GM12878 (cell line): ENCODE measurements at regions not wholly inside any gene's neighbourhood (a gene's known extent, or its start where the extent isn't known, plus 50 kb on each side); places are given as distances from the start of the nearest gene placed in this dataset.

Experiments
- ATAC-seq: fragments of 200-7000 bp; cut with Tn5 transposase; 3 replicates; pipeline ENCODE4 v1.9.1; 2020; ENCODE audit warnings: mild to moderate bottlenecking, moderate library complexity
- BruUV-seq: library from RNA; stranded (reverse); fragments of 400-500 nt; replicated peaks from 2 replicates; lab custom pipeline; 2021; lab: Mats Ljungman, UMichigan
- CTCF ChIA-PET: fragments of 300-600 bp; sonication (Branson Sonifier 250); formaldehyde crosslinking; extraction: SDS; loops from one replicate; lab custom pipeline; 2021; ENCODE audit warnings: inconsistent platforms; lab: Yijun Ruan, JAX
- POLR2A ChIA-PET: fragments of 350-600 bp; formaldehyde crosslinking; extraction: SDS; loops from one replicate; lab custom pipeline; 2021; ENCODE audit warnings: inconsistent platforms; lab: Charles Lee
- RAD21 ChIA-PET: fragments of 300-600 bp; sonication (Branson Sonifier 250); formaldehyde crosslinking; loops from one replicate; lab custom pipeline; 2023; ENCODE audit warnings: antibody characterized with exemption; ENCODE audit not compliant: unreplicated experiment; lab: Charles Lee
- SMC1A ChIA-PET: fragments of 300-600 bp; sonication (Branson Sonifier 250); formaldehyde crosslinking; loops from one replicate; lab custom pipeline; 2023; ENCODE audit not compliant: unreplicated experiment, uncharacterized antibody; lab: Charles Lee
- DNase-seq: peaks from one replicate; pipeline ENCODE4 v3.0.0-alpha.2; 2011; ENCODE audit warnings: low read depth, low spot score
- FAIRE-seq: peaks from 3 replicates; lab custom pipeline; 2011; peaks lifted over from hg19 to GRCh38; lab: Jason Lieb, UNC
- H2AFZ ChIP-seq: 2 replicates; pipeline ENCODE4 v1.6.0; 2011; ENCODE audit warnings: low read depth, low read length, control low read depth; ENCODE audit not compliant: control insufficient read depth
- H3K27ac ChIP-seq: 2 replicates; pipeline ENCODE4 v1.5.1; 2011; ENCODE audit warnings: control low read depth; ENCODE audit not compliant: control insufficient read depth, insufficient read depth
- H3K27me3 ChIP-seq, 2 experiments: replicated peaks in 1 of 2; 2 replicates each; pipeline versions ENCODE4 v1.6.0 to v1.6.1; 2011; ENCODE audit warnings: low read length in 1 of 2; ENCODE audit not compliant: control insufficient read depth in 2 of 2, insufficient read depth in 2 of 2
- H3K36me3 ChIP-seq, 2 experiments: 2 replicates each; pipeline ENCODE4 v1.5.1; 2011; ENCODE audit warnings: low read length in 1 of 2; ENCODE audit not compliant: control insufficient read depth in 2 of 2, insufficient read depth in 2 of 2
- H3K4me1 ChIP-seq: 2 replicates; pipeline ENCODE4 v1.6.1; 2011; ENCODE audit warnings: mild to moderate bottlenecking, low read length, moderate library complexity, mixed read lengths; ENCODE audit not compliant: control insufficient read depth, insufficient read depth
- H3K4me2 ChIP-seq: 2 replicates; pipeline ENCODE4 v1.6.0; 2011; ENCODE audit warnings: control low read depth; ENCODE audit not compliant: control insufficient read depth, insufficient read depth
- H3K4me3 ChIP-seq: fragments of 200-600 bp; sonication (generic); 2 replicates; pipeline ENCODE4 v1.5.1; 2016
- H3K79me2 ChIP-seq: 2 replicates; pipeline ENCODE4 v1.6.0; 2011; ENCODE audit warnings: low read length; ENCODE audit not compliant: control insufficient read depth, insufficient read depth
- H3K9ac ChIP-seq: 2 replicates; pipeline ENCODE4 v1.8.0; 2011; ENCODE audit warnings: low read length, control low read depth, mixed read lengths; ENCODE audit not compliant: control insufficient read depth, insufficient read depth
- H3K9me3 ChIP-seq: replicated peaks from 3 replicates; pipeline ENCODE4 v1.5.1; 2011; ENCODE audit warnings: mild to moderate bottlenecking, low read length; ENCODE audit not compliant: control insufficient read depth, insufficient read depth
- H4K20me1 ChIP-seq: 2 replicates; pipeline ENCODE4 v1.6.0; 2011; ENCODE audit not compliant: control insufficient read depth, insufficient read depth
- CREB1 ChIP-seq: IDR thresholded peaks from 2 replicates; pipeline ENCODE4 v1.6.1; 2012; ENCODE audit warnings: low read depth, mild to moderate bottlenecking, inconsistent platforms
- DPF2 ChIP-seq: fragments of 450-650 bp; IDR thresholded peaks from 2 replicates; pipeline ENCODE4 v1.6.1; 2017; ENCODE audit warnings: mild to moderate bottlenecking
- E4F1 ChIP-seq: fragments of 450-650 bp; IDR thresholded peaks from 2 replicates; pipeline ENCODE4 v1.6.1; 2018; ENCODE audit warnings: borderline replicate concordance, mild to moderate bottlenecking; ENCODE audit not compliant: partially characterized antibody
- EZH2 ChIP-seq: IDR thresholded peaks from 2 replicates; pipeline ENCODE4 v1.6.1; 2012; ENCODE audit warnings: low read depth, mild to moderate bottlenecking, control low read depth, inconsistent platforms, low read length, borderline replicate concordance; ENCODE audit not compliant: control insufficient read depth
- IRF4 ChIP-seq: IDR thresholded peaks from 2 replicates; pipeline ENCODE4 v1.6.1; 2011; ENCODE audit warnings: low read depth, low read length
- MEF2A ChIP-seq: IDR thresholded peaks from 2 replicates; pipeline ENCODE4 v1.6.1; 2011; ENCODE audit warnings: low read depth, mild to moderate bottlenecking, low read length, moderate library complexity; ENCODE audit not compliant: insufficient read depth
- PML ChIP-seq: IDR thresholded peaks from 2 replicates; pipeline ENCODE4 v1.6.1; 2012; ENCODE audit warnings: low read length, inconsistent platforms
- POLR2AphosphoS2 ChIP-seq: IDR thresholded peaks from 2 replicates; pipeline ENCODE4 v1.6.1; 2011; ENCODE audit warnings: low read depth, mild to moderate bottlenecking, low read length, improper control_type of control experiment, moderate library complexity
- SMARCA5 ChIP-seq: fragments of 450-650 bp; IDR thresholded peaks from 2 replicates; pipeline ENCODE4 v1.6.1; 2017; ENCODE audit warnings: mild to moderate bottlenecking
- TAF1 ChIP-seq: IDR thresholded peaks from 2 replicates; pipeline ENCODE4 v1.6.1; 2011; ENCODE audit warnings: mild to moderate bottlenecking, low read depth, low read length, borderline replicate concordance
- TBL1XR1 ChIP-seq: IDR thresholded peaks from 2 replicates; pipeline ENCODE4 v1.6.1; 2012; ENCODE audit warnings: low read depth, low read length, improper control_type of control experiment
- ZNF687 ChIP-seq: fragments of 450-650 bp; IDR thresholded peaks from 2 replicates; pipeline ENCODE4 v1.6.1; 2017; ENCODE audit warnings: mild to moderate bottlenecking, moderate library complexity
- WGBS: methylation state at CpG from one replicate; pipeline ENCODE4 v1.1.6; 2016; ENCODE audit warnings: low lambda C conversion rate; ENCODE audit not compliant: insufficient replicate concordance, insufficient coverage; ENCODE audit errors: missing lambda C conversion rate; 5-methylcytosine and 5-hydroxymethylcytosine counted together
- in situ Hi-C: fragments of 300-500 bp; cut with MboI; formaldehyde crosslinking; loops from 9 replicates; pipeline ENCODE4 v1.14.3; 2018; ENCODE audit warnings: mixed read lengths
- intact Hi-C: fragments of 100-400 bp; cut with micrococcal nuclease; formaldehyde crosslinking; loops from one replicate; pipeline ENCODE4 v1.14.2; 2022; ENCODE audit not compliant: unreplicated experiment
- TF ChIP-seq, protein P1 (sequence below): fragments of 450-650 bp; IDR thresholded peaks from 2 replicates; pipeline ENCODE4 v1.6.1; 2017; ENCODE audit warnings: mild to moderate bottlenecking
- TF ChIP-seq, protein P2 (sequence below): IDR thresholded peaks from 2 replicates; pipeline ENCODE4 v1.6.1; 2012; ENCODE audit warnings: low read depth, low read length, improper control_type of control experiment

- ChIA-PET CTCF (interaction anchor here (1.2 to 2.5 kb wide), 3 partner anchors 11 to 225 kb away, joined by 3 to 9 read pairs (median 5); no protein-coding TSS in a partner anchor), SMC1A (interaction anchor here (0.7 to 2.3 kb wide), 3 partner anchors 9 to 79 kb away, joined by 4 to 8 read pairs (median 8); no protein-coding TSS in a partner anchor), RAD21 (no interaction called here), POLR2A (no interaction called here)
- no peak overlapping the region for H3K4me2 ChIP-seq
- FAIRE-seq (no peak), ATAC-seq (no peak), DNase-seq (no peak)
- no peak overlapping the region for H3K27ac ChIP-seq
- no peaks in the 10 kb centered on the region for H3K9me3 ChIP-seq
- no peak overlapping the region for H3K4me3 ChIP-seq
- no peaks in the 10 kb centered on the region for H3K79me2 ChIP-seq
- intact Hi-C loops (loop anchor here (10.0 kb wide), 1 partner anchor 381 kb away; no protein-coding TSS in a partner anchor), in situ Hi-C loops (no loop called here)
- no peaks in the 10 kb centered on the region for H4K20me1 ChIP-seq
- WGBS = 44% methylated on average over 2 of the region's 2 CpGs
- no TSS peak for BruUV-seq
- H3K27me3 ChIP-seq = no peaks in the 10 kb centered on the region; a peak in 1 of 4 replicates
- no peak overlapping the region for H2AFZ ChIP-seq
- H3K9ac ChIP-seq = no peak overlapping the region
- H3K4me1 ChIP-seq = no peaks in the 10 kb centered on the region
- H3K36me3 ChIP-seq = no peaks in the 10 kb centered on the region
- TF ChIP-seq DPF2 (no peak), PML (no peak), EZH2 (no peak), SMARCA5 (no peak), ZNF687 (no peak), CREB1 (no peak), TAF1 (no peak), E4F1 (no peak), POLR2AphosphoS2 (no peak), MEF2A (no peak), IRF4 (no peak), TBL1XR1 (no peak)
- TF ChIP-seq, protein P1, sequence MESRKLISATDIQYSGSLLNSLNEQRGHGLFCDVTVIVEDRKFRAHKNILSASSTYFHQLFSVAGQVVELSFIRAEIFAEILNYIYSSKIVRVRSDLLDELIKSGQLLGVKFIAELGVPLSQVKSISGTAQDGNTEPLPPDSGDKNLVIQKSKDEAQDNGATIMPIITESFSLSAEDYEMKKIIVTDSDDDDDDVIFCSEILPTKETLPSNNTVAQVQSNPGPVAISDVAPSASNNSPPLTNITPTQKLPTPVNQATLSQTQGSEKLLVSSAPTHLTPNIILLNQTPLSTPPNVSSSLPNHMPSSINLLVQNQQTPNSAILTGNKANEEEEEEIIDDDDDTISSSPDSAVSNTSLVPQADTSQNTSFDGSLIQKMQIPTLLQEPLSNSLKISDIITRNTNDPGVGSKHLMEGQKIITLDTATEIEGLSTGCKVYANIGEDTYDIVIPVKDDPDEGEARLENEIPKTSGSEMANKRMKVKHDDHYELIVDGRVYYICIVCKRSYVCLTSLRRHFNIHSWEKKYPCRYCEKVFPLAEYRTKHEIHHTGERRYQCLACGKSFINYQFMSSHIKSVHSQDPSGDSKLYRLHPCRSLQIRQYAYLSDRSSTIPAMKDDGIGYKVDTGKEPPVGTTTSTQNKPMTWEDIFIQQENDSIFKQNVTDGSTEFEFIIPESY = no peak
- TF ChIP-seq, protein P2, sequence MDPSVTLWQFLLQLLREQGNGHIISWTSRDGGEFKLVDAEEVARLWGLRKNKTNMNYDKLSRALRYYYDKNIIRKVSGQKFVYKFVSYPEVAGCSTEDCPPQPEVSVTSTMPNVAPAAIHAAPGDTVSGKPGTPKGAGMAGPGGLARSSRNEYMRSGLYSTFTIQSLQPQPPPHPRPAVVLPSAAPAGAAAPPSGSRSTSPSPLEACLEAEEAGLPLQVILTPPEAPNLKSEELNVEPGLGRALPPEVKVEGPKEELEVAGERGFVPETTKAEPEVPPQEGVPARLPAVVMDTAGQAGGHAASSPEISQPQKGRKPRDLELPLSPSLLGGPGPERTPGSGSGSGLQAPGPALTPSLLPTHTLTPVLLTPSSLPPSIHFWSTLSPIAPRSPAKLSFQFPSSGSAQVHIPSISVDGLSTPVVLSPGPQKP = no peak
Measured at GRCh38 chr4:74543983-74544382, 99.0 kb downstream of the AREG start.
